DOHH2 (cell line): ENCODE measurements at regions not wholly inside any gene's neighbourhood (a gene's known extent, or its start where the extent isn't known, plus 50 kb on each side); places are given as distances from the start of the nearest gene placed in this dataset.
"Not testable (repeated sequence)": the region's sequence is repeated elsewhere in the genome, so short reads cannot be mapped to it uniquely, and the experiment has no call there.

Experiments
- H3F3A ChIP-seq: fragments of 200-600 bp; sonication (generic), shearing (Covaris generic); 2 replicates; pipeline ENCODE4 v1.6.0; 2016; ENCODE audit warnings: antibody characterized with exemption, mild to moderate bottlenecking; ENCODE audit not compliant: control insufficient read depth, insufficient read depth
- H3K27ac ChIP-seq: fragments of 200-600 bp; sonication (generic); 2 replicates; pipeline ENCODE4 v1.5.1; 2014; ENCODE audit warnings: low read depth, mild to moderate bottlenecking, low read length, moderate library complexity
- H3K27me3 ChIP-seq: fragments of 200-600 bp; sonication (generic); 2 replicates; pipeline ENCODE4 v1.6.1; 2014; ENCODE audit warnings: mild to moderate bottlenecking, low read length, mixed read lengths; ENCODE audit not compliant: control insufficient read depth
- H3K36me3 ChIP-seq: fragments of 200-600 bp; sonication (generic); 2 replicates; pipeline ENCODE4 v1.6.1; 2014; ENCODE audit warnings: mild to moderate bottlenecking, low read length, moderate library complexity, mixed read lengths; ENCODE audit not compliant: control insufficient read depth
- H3K4me1 ChIP-seq: fragments of 200-600 bp; sonication (generic); 2 replicates; pipeline ENCODE4 v1.6.1; 2014; ENCODE audit warnings: mild to moderate bottlenecking, low read length, mixed read lengths; ENCODE audit not compliant: control insufficient read depth
- H3K4me2 ChIP-seq: fragments of 200-600 bp; sonication (generic); 2 replicates; pipeline ENCODE4 v1.6.0; 2014; ENCODE audit warnings: mild to moderate bottlenecking, low read length, moderate library complexity
- H3K4me3 ChIP-seq: fragments of 200-600 bp; sonication (generic); 2 replicates; pipeline ENCODE4 v1.5.1; 2014; ENCODE audit warnings: mild to moderate bottlenecking, low read length, mixed read lengths
- H3K79me2 ChIP-seq: fragments of 200-600 bp; sonication (generic); 2 replicates; pipeline ENCODE4 v1.6.1; 2014; ENCODE audit warnings: mild to moderate bottlenecking, low read length, mixed read lengths; ENCODE audit not compliant: control insufficient read depth
- H3K9me2 ChIP-seq: fragments of 200-600 bp; sonication (generic); replicated peaks from 2 replicates; pipeline ENCODE4 v1.6.1; 2014; ENCODE audit warnings: mild to moderate bottlenecking, low read length, mixed read lengths; ENCODE audit not compliant: control insufficient read depth
- H3K9me3 ChIP-seq: fragments of 200-600 bp; sonication (generic); 2 replicates; pipeline ENCODE4 v1.6.1; 2014; ENCODE audit warnings: antibody characterized with exemption, low read length, mixed read lengths; ENCODE audit not compliant: control insufficient read depth, insufficient read depth
- H4K20me1 ChIP-seq: fragments of 200-600 bp; sonication (generic); 2 replicates; pipeline ENCODE4 v1.6.0; 2014; ENCODE audit warnings: low read depth, mild to moderate bottlenecking, antibody characterized with exemption, low read length, moderate library complexity; ENCODE audit not compliant: control insufficient read depth, insufficient read depth
- EZH2phosphoT487 ChIP-seq: fragments of 200-600 bp; sonication (generic); IDR thresholded peaks from 2 replicates; pipeline ENCODE4 v1.6.1; 2017; ENCODE audit warnings: borderline replicate concordance, mild to moderate bottlenecking, antibody characterized with exemption, low read length, moderate library complexity, mixed read lengths
- TF ChIP-seq, protein P1 (sequence below): fragments of 200-600 bp; sonication (generic); IDR thresholded peaks from one replicate; pipeline ENCODE4 v1.5.1; 2014; ENCODE audit warnings: antibody characterized with exemption, mild to moderate bottlenecking, low read depth, low read length; ENCODE audit not compliant: poor library complexity, severe bottlenecking

DNA sequence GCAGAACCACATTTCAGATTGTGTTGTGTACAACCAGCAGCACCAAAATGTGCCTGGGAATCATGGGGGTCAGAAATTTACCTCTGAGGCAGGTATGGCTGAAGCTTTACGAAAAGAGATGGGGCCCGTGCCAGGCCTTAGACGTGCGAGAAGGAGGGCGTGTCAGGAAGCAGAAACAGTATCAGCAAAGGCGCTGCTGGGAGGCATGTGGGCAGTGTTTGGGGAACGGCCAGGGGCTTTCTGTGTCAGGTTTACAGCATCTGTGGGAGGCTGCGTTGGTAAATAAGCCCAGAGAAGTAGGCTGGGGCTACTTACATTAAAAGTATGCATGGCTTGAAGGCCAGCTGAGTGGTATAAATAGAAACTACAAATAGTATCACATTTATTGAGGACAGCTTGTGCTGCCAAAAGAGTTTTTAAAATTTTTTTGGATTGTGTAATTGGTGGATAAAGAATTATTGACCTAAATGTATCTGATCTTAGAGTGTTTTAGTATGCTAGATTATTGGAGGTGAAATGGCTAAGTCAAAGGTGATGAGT is 120.5 kb upstream of the SIMC1 start:
- H3K4me3 ChIP-seq, H3K4me2 ChIP-seq, H3K36me3 ChIP-seq, H4K20me1 ChIP-seq, H3K9me2 ChIP-seq, H3K27me3 ChIP-seq, H3F3A ChIP-seq, H3K9me3 ChIP-seq, H3K79me2 ChIP-seq, H3K27ac ChIP-seq, H3K4me1 ChIP-seq: not testable (repeated sequence)

DNA sequence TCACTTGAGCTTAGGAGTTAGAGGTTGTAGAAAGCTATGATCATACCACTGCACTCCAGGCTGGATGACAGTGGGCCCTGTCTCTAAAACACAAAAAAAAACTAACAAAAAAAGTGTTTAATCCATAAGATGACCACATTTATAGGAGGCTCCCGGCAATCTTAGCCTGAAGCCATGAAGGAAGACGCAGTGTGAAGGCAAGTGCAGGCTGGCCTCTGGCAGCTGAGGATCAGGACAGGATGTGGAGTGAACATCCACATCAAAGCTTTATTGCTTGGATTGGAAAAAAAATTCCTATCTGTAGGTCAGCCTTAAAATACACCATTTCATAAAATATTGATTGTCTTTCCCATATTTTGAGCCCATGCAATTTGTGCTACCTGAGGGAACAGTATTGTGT is 115.9 kb upstream of the SIMC1 start:
- H3F3A ChIP-seq, H3K4me2 ChIP-seq, H3K4me1 ChIP-seq, H3K9me2 ChIP-seq, H3K36me3 ChIP-seq, H3K27ac ChIP-seq, H4K20me1 ChIP-seq, H3K9me3 ChIP-seq, H3K79me2 ChIP-seq, H3K4me3 ChIP-seq, H3K27me3 ChIP-seq: not testable (repeated sequence)

DNA sequence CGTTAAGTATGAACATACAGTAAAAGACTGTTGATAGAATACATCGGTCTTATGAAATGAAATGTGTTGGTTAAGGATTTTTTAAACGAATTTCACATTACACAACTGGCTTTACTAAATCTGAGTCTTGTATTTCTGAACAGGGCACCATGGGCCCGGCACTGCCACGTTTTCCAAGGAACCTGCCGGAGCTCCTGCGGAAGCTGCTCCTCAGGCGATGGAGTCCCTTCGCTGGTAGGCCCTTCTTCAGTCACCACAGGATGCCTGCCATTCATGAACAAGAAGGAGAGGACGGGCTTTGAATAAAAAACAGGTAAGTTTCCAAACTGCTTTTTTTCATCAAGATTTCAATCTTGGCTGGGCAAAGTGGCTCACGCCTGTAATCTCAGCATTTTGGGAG is 114.1 kb upstream of the SIMC1 start:
- not testable (repeated sequence) for H3K79me2 ChIP-seq, H3K27ac ChIP-seq, H3F3A ChIP-seq, H3K27me3 ChIP-seq, H3K4me3 ChIP-seq, H3K9me3 ChIP-seq, H3K4me1 ChIP-seq, H3K4me2 ChIP-seq, H4K20me1 ChIP-seq, H3K36me3 ChIP-seq, H3K9me2 ChIP-seq

DNA sequence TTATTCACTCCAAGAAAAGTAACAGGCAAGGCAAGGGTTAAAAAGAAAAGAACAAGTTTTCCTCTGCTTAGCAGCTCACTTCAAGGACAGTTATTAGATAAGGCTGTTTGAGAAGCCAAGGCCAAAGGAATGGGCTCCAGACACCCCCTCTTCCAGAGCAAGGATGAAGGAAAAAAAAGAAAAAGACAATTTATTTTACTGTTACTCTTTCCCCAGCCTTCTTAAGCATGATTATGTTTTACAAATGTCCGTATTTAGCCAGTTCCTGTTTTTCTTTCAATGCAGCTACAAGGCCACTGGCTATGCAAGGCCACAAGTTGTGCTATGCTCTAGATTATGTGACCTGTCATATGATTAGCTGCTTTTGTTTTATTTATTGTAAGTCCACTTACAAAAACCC is 106.5 kb upstream of the SIMC1 start:
- Histone ChIP-seq H3K4me1 (peaks cover 6% of the 10 kb centered on the region), H3F3A (no peaks in the 10 kb centered on the region), H3K27me3 (peaks cover 19% of the 10 kb centered on the region)

DNA sequence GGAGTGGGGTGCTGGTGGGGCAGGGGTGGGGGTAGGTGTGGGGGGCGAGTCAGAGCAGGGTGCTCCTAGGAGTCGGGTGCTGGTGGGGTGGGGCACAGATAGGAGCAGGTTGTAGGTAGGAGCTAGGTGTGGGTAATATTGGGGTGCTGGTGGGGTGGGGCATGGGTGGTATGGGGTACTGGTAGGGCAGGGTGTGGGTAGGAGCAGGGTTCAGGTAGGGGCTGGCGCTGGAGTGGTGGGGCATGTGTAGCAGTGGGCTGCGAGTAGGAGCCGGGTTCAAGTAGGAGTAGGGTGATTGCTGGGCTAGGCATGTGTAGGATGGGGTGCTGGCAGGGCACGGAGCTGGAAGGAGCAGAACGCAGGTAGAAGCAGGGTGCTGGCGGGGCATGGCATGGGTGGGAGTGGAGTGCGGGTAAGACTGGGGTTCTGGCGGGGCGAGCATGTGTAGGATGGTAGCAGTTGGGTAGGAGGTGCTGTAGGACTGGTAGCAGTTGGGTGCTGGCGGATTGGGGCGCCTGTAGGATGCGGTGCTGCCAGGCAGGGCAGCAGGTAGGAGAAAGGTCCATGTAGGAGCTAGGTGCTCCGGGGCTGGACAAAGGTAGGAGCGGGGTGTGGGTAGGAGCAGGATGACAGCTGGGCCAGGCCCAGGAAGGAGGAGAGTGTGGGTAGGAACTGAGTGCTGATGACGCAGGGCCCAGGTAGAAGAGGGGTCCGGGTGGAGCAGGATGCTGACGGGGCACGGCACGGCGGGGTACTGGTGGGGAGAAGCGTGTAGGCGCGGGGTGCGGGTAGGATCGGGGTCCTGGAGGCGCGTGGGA is 105.5 kb upstream of the SIMC1 start:
- no peaks in the 10 kb centered on the region for H3K79me2 ChIP-seq
- H3K36me3 ChIP-seq, result no peaks in the 10 kb centered on the region
- no peak overlapping the region for H3K4me2 ChIP-seq
- no peaks in the 10 kb centered on the region for H3K9me2 ChIP-seq
- TF ChIP-seq, protein P1, sequence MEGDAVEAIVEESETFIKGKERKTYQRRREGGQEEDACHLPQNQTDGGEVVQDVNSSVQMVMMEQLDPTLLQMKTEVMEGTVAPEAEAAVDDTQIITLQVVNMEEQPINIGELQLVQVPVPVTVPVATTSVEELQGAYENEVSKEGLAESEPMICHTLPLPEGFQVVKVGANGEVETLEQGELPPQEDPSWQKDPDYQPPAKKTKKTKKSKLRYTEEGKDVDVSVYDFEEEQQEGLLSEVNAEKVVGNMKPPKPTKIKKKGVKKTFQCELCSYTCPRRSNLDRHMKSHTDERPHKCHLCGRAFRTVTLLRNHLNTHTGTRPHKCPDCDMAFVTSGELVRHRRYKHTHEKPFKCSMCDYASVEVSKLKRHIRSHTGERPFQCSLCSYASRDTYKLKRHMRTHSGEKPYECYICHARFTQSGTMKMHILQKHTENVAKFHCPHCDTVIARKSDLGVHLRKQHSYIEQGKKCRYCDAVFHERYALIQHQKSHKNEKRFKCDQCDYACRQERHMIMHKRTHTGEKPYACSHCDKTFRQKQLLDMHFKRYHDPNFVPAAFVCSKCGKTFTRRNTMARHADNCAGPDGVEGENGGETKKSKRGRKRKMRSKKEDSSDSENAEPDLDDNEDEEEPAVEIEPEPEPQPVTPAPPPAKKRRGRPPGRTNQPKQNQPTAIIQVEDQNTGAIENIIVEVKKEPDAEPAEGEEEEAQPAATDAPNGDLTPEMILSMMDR, result no peak
- TF ChIP-seq EZH2phosphoT487, result no peak
- H3F3A ChIP-seq, result no peaks in the 10 kb centered on the region
- H3K27ac ChIP-seq, result no peak overlapping the region
- H3K9me3 ChIP-seq, result no peaks in the 10 kb centered on the region
- peaks cover 6% of the 10 kb centered on the region for H3K4me1 ChIP-seq
- no peaks in the 10 kb centered on the region for H4K20me1 ChIP-seq
- peaks cover 19% of the 10 kb centered on the region for H3K27me3 ChIP-seq
- H3K4me3 ChIP-seq, result no peak overlapping the region

More for the DNA sequence above, 106.5 kb upstream of the SIMC1 start:
- Histone ChIP-seq H3K79me2 (no peaks in the 10 kb centered on the region), H4K20me1 (no peaks in the 10 kb centered on the region), H3K9me3 (no peaks in the 10 kb centered on the region), H3K9me2 (no peaks in the 10 kb centered on the region), H3K27ac (no peak overlapping the region), H3K4me3 (no peak overlapping the region), H3K4me2 (no peak overlapping the region), H3K36me3 (no peaks in the 10 kb centered on the region)
- TF ChIP-seq, protein P1, result no peak
- TF ChIP-seq EZH2phosphoT487, result no peak
